ENCODE measurements at regions not wholly inside any gene's neighbourhood (a gene's known extent, or its start where the extent isn't known, plus 50 kb on each side); places are given as distances from the start of the nearest gene placed in this dataset.

DNA sequence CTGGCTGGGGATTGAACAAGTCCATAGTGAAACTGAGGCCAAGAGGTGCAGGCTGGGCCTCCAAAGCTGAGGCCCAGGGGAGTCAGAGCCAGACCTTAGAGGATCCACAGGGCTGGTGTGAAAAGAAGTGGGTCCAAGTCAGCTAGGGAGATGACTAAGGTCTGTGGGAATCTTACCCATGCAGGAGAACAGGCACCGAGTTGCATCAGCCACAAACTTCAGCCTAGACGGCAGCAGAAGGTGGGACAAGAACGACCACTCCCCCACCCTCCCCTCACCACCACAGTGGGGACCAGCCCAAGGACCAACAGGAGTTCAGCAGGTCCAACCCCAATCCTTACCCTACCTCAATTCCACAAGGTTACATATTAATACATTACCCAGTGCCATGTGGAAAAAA, 282.3 kb downstream of the TTLL7 start:
- Mint-ChIP-seq H3K9me3 (peaks cover 5% of the 10 kb centered on the region), H3K4me3 (no peak overlapping the region), H3K27me3 (ENCODE audit: low read depth) (no peaks in the 10 kb centered on the region), H3K4me1 (0 out of 2 replicates have a peak, but pooled peaks cover 2% of the 10 kb centered on the region), H3K27ac (no peak overlapping the region), H3K36me3 (no peaks in the 10 kb centered on the region; the same call in 1 of the 2 replicates)
- ChIA-PET CTCF (no interaction called here), POLR2A (no interaction called here)
- TF ChIP-seq, protein P1, sequence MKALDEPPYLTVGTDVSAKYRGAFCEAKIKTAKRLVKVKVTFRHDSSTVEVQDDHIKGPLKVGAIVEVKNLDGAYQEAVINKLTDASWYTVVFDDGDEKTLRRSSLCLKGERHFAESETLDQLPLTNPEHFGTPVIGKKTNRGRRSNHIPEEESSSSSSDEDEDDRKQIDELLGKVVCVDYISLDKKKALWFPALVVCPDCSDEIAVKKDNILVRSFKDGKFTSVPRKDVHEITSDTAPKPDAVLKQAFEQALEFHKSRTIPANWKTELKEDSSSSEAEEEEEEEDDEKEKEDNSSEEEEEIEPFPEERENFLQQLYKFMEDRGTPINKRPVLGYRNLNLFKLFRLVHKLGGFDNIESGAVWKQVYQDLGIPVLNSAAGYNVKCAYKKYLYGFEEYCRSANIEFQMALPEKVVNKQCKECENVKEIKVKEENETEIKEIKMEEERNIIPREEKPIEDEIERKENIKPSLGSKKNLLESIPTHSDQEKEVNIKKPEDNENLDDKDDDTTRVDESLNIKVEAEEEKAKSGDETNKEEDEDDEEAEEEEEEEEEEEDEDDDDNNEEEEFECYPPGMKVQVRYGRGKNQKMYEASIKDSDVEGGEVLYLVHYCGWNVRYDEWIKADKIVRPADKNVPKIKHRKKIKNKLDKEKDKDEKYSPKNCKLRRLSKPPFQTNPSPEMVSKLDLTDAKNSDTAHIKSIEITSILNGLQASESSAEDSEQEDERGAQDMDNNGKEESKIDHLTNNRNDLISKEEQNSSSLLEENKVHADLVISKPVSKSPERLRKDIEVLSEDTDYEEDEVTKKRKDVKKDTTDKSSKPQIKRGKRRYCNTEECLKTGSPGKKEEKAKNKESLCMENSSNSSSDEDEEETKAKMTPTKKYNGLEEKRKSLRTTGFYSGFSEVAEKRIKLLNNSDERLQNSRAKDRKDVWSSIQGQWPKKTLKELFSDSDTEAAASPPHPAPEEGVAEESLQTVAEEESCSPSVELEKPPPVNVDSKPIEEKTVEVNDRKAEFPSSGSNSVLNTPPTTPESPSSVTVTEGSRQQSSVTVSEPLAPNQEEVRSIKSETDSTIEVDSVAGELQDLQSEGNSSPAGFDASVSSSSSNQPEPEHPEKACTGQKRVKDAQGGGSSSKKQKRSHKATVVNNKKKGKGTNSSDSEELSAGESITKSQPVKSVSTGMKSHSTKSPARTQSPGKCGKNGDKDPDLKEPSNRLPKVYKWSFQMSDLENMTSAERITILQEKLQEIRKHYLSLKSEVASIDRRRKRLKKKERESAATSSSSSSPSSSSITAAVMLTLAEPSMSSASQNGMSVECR (CRISPR knock-in tag; IDR thresholded peaks at IDR 0.05; ENCODE audit: borderline replicate concordance): no peak
- TF ChIP-seq GRHL2 (CRISPR knock-in tag; IDR thresholded peaks at IDR 0.05; ENCODE audit: insufficient replicate concordance, severe bottlenecking): no peak
- TF ChIP-seq RELA (CRISPR knock-in tag; IDR thresholded peaks at IDR 0.05; ENCODE audit: borderline replicate concordance): no peak
- TF ChIP-seq, protein P2, sequence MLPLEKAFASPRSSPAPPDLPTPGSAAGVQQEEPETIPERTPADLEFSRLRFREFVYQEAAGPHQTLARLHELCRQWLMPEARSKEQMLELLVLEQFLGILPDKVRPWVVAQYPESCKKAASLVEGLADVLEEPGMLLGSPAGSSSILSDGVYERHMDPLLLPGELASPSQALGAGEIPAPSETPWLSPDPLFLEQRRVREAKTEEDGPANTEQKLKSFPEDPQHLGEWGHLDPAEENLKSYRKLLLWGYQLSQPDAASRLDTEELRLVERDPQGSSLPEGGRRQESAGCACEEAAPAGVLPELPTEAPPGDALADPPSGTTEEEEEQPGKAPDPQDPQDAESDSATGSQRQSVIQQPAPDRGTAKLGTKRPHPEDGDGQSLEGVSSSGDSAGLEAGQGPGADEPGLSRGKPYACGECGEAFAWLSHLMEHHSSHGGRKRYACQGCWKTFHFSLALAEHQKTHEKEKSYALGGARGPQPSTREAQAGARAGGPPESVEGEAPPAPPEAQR (CRISPR knock-in tag; IDR thresholded peaks at IDR 0.05): no peak
- DNase-seq (ENCODE audit: low spot score) (no peak), ATAC-seq (no peak)

DNA sequence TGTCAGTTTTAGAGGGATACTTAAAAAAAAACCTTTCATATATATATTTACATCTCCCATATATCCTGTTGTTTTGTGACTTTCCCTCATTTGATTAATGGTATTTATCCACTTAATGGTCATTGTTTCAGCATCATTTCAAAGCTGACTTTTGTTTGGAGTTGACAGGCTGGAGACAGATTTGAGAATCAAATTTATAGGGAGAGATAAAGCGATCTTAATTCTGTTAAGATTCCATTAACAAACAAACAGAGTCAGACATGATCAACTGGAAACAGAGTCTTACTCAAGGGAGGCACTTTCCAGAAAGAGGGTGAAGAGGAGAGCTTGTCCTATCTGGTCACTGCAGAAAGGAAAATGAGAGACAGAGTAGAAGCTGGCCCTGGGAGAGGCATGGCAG, 283.4 kb downstream of the TTLL7 start:
- ChIA-PET POLR2A (no interaction called here), CTCF (interaction anchor here (0.5 kb wide), 1 partner anchor 22 kb away, joined by 4 read pairs; no protein-coding TSS in a partner anchor)
- Mint-ChIP-seq H3K27me3 (ENCODE audit: low read depth) (no peaks in the 10 kb centered on the region), H3K36me3 (no peaks in the 10 kb centered on the region; the same call in 1 of the 2 replicates), H3K4me1 (0 out of 2 replicates have a peak, but pooled peaks cover 3% of the 10 kb centered on the region), H3K4me3 (no peak overlapping the region), H3K27ac (no peak overlapping the region), H3K9me3 (peaks cover 8% of the 10 kb centered on the region)
- DNase-seq (ENCODE audit: low spot score): no peak
- ATAC-seq: no peak
- TF ChIP-seq TCF7 (CRISPR knock-in tag; IDR thresholded peaks at IDR 0.05; ENCODE audit: low read depth): no peak
- TF ChIP-seq, protein P3, sequence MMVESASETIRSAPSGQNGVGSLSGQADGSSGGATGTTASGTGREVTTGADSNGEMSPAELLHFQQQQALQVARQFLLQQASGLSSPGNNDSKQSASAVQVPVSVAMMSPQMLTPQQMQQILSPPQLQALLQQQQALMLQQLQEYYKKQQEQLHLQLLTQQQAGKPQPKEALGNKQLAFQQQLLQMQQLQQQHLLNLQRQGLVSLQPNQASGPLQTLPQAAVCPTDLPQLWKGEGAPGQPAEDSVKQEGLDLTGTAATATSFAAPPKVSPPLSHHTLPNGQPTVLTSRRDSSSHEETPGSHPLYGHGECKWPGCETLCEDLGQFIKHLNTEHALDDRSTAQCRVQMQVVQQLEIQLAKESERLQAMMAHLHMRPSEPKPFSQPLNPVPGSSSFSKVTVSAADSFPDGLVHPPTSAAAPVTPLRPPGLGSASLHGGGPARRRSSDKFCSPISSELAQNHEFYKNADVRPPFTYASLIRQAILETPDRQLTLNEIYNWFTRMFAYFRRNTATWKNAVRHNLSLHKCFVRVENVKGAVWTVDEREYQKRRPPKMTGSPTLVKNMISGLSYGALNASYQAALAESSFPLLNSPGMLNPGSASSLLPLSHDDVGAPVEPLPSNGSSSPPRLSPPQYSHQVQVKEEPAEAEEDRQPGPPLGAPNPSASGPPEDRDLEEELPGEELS (CRISPR knock-in tag; IDR thresholded peaks at IDR 0.05): no peak
- TF ChIP-seq ZNF121 (CRISPR knock-in tag; IDR thresholded peaks at IDR 0.05): no peak
- TF ChIP-seq SP1 (CRISPR knock-in tag; conservative IDR thresholded peaks at IDR 0.05): no peak
- TF ChIP-seq, protein P4, sequence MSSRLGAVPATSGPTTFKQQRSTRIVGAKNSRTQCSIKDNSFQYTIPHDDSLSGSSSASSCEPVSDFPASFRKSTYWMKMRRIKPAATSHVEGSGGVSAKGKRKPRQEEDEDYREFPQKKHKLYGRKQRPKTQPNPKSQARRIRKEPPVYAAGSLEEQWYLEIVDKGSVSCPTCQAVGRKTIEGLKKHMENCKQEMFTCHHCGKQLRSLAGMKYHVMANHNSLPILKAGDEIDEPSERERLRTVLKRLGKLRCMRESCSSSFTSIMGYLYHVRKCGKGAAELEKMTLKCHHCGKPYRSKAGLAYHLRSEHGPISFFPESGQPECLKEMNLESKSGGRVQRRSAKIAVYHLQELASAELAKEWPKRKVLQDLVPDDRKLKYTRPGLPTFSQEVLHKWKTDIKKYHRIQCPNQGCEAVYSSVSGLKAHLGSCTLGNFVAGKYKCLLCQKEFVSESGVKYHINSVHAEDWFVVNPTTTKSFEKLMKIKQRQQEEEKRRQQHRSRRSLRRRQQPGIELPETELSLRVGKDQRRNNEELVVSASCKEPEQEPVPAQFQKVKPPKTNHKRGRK (CRISPR knock-in tag; IDR thresholded peaks at IDR 0.05; ENCODE audit: borderline replicate concordance): no peak
- no peak for TF ChIP-seq IRF2 (CRISPR knock-in tag; IDR thresholded peaks at IDR 0.05; ENCODE audit: borderline replicate concordance, low read depth)
- no peak for TF ChIP-seq NR2C2 (CRISPR knock-in tag; IDR thresholded peaks at IDR 0.05)
- TF ChIP-seq ETV6 (CRISPR knock-in tag; IDR thresholded peaks at IDR 0.05): no peak
- TF ChIP-seq TEAD4 (CRISPR knock-in tag; IDR thresholded peaks at IDR 0.05): no peak
- TF ChIP-seq, protein P5, sequence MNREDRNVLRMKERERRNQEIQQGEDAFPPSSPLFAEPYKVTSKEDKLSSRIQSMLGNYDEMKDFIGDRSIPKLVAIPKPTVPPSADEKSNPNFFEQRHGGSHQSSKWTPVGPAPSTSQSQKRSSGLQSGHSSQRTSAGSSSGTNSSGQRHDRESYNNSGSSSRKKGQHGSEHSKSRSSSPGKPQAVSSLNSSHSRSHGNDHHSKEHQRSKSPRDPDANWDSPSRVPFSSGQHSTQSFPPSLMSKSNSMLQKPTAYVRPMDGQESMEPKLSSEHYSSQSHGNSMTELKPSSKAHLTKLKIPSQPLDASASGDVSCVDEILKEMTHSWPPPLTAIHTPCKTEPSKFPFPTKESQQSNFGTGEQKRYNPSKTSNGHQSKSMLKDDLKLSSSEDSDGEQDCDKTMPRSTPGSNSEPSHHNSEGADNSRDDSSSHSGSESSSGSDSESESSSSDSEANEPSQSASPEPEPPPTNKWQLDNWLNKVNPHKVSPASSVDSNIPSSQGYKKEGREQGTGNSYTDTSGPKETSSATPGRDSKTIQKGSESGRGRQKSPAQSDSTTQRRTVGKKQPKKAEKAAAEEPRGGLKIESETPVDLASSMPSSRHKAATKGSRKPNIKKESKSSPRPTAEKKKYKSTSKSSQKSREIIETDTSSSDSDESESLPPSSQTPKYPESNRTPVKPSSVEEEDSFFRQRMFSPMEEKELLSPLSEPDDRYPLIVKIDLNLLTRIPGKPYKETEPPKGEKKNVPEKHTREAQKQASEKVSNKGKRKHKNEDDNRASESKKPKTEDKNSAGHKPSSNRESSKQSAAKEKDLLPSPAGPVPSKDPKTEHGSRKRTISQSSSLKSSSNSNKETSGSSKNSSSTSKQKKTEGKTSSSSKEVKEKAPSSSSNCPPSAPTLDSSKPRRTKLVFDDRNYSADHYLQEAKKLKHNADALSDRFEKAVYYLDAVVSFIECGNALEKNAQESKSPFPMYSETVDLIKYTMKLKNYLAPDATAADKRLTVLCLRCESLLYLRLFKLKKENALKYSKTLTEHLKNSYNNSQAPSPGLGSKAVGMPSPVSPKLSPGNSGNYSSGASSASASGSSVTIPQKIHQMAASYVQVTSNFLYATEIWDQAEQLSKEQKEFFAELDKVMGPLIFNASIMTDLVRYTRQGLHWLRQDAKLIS (CRISPR knock-in tag; IDR thresholded peaks at IDR 0.05; ENCODE audit: borderline replicate concordance): no peak
- TF ChIP-seq GRHL2 (CRISPR knock-in tag; IDR thresholded peaks at IDR 0.05; ENCODE audit: insufficient replicate concordance, severe bottlenecking): no peak
- TF ChIP-seq JUN (CRISPR knock-in tag; IDR thresholded peaks at IDR 0.05): no peak
- TF ChIP-seq FOXJ3 (CRISPR knock-in tag; IDR thresholded peaks at IDR 0.05; ENCODE audit: borderline replicate concordance): no peak
- TF ChIP-seq, protein P6, sequence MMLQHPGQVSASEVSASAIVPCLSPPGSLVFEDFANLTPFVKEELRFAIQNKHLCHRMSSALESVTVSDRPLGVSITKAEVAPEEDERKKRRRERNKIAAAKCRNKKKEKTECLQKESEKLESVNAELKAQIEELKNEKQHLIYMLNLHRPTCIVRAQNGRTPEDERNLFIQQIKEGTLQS (CRISPR knock-in tag; conservative IDR thresholded peaks at IDR 0.05): no peak
